Neural cell (in vitro differentiated cells): ENCODE measurements at regions not wholly inside any gene's neighbourhood (a gene's known extent, or its start where the extent isn't known, plus 50 kb on each side); places are given as distances from the start of the nearest gene placed in this dataset.

ENCODE experiments used
- EZH2 ChIP-seq: fragments of 200-600, 300-800 bp; shearing (Covaris generic), sonication (generic); IDR thresholded peaks from 2 replicates; pipeline ENCODE4 v1.6.1; 2014; ENCODE audit warnings: antibody characterized with exemption, low read length, borderline replicate concordance, mild to moderate bottlenecking; ENCODE audit not compliant: insufficient read depth, poor library complexity, severe bottlenecking
- TF ChIP-seq, protein P1 (sequence below): fragments of 450-650 bp; IDR thresholded peaks from 2 replicates; pipeline ENCODE4 v1.5.1; 2014; ENCODE audit warnings: antibody characterized with exemption, mild to moderate bottlenecking, moderate library complexity; ENCODE audit not compliant: poor library complexity, severe bottlenecking

GRCh38 chr3:115428841-115429240 lies 194.5 kb upstream of the GAP43 start:
- no peak for TF ChIP-seq EZH2
- TF ChIP-seq, protein P1, sequence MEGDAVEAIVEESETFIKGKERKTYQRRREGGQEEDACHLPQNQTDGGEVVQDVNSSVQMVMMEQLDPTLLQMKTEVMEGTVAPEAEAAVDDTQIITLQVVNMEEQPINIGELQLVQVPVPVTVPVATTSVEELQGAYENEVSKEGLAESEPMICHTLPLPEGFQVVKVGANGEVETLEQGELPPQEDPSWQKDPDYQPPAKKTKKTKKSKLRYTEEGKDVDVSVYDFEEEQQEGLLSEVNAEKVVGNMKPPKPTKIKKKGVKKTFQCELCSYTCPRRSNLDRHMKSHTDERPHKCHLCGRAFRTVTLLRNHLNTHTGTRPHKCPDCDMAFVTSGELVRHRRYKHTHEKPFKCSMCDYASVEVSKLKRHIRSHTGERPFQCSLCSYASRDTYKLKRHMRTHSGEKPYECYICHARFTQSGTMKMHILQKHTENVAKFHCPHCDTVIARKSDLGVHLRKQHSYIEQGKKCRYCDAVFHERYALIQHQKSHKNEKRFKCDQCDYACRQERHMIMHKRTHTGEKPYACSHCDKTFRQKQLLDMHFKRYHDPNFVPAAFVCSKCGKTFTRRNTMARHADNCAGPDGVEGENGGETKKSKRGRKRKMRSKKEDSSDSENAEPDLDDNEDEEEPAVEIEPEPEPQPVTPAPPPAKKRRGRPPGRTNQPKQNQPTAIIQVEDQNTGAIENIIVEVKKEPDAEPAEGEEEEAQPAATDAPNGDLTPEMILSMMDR: no peak
